Mucosa of descending colon (tissue), 3 donors: ENCODE measurements at regions not wholly inside any gene's neighbourhood (a gene's known extent, or its start where the extent isn't known, plus 50 kb on each side); places are given as distances from the start of the nearest gene placed in this dataset.

Source experiments
- ATAC-seq: fragments of 200-7000 bp; cut with Tn5 transposase; one replicate; pipeline ENCODE4 v1.9.1; 2020; ENCODE audit warnings: mild to moderate bottlenecking, moderate library complexity
- DNase-seq, 3 donors: peaks; one replicate each; pipeline ENCODE4 v3.0.0-alpha.2; 2020
- H3K36me3 ChIP-seq: fragments of 200-600 bp; one replicate; pipeline ENCODE4 v1.8.0; 2021; ENCODE audit warnings: low read depth, mild to moderate bottlenecking
- H3K4me1 ChIP-seq: fragments of 200-600 bp; one replicate; pipeline ENCODE4 v1.8.0; 2021; ENCODE audit warnings: low read depth, mild to moderate bottlenecking
- H3K4me3 ChIP-seq: fragments of 200-600 bp; one replicate; pipeline ENCODE4 v1.8.0; 2021; ENCODE audit warnings: mild to moderate bottlenecking
- H3K9me3 ChIP-seq: fragments of 200-600 bp; one replicate; pipeline ENCODE4 v1.8.0; 2021; ENCODE audit warnings: mild to moderate bottlenecking
- CTCF ChIP-seq: fragments of 200-600 bp; IDR thresholded peaks from one replicate; pipeline ENCODE4 v1.8.0; 2022; ENCODE audit warnings: antibody characterized with exemption, mild to moderate bottlenecking
- intact Hi-C, 2 donors: fragments of 100-400 bp; cut with DNase I in 1 of 2; cut with micrococcal nuclease in 1 of 2; formaldehyde crosslinking; loops; one replicate each; pipeline versions ENCODE4 v1.11.0 to v1.11.1; 2022; cut with DNase I, micrococcal nuclease
- donor health status: DM: no; HTN: no; CAD: no; lungs with moderate emphysema.
- donor health status: DM: no; HTN: no; CAD: no.
- donor health status: DM: no; HTN: yes; CAD: no.

GRCh38 chr22:26097411-26097810 is 71.9 kb upstream of the SEZ6L start:
- Histone ChIP-seq H3K4me1 (no peaks in the 10 kb centered on the region), H3K36me3 (no peaks in the 10 kb centered on the region), H3K9me3 (no peaks in the 10 kb centered on the region), H3K4me3 (no peak overlapping the region)
- no peak for DNase-seq
- intact Hi-C loops = no loop called here
- no peak for TF ChIP-seq CTCF
- no peak for ATAC-seq

GRCh38 chr22:26097840-26098239 is 71.4 kb upstream of the SEZ6L start:
- ATAC-seq (no peak), DNase-seq (no peak)
- Histone ChIP-seq H3K4me3 (no peak overlapping the region), H3K4me1 (no peaks in the 10 kb centered on the region), H3K9me3 (no peaks in the 10 kb centered on the region), H3K36me3 (no peaks in the 10 kb centered on the region)
- TF ChIP-seq CTCF = no peak
- intact Hi-C loops = no loop called here

DNA sequence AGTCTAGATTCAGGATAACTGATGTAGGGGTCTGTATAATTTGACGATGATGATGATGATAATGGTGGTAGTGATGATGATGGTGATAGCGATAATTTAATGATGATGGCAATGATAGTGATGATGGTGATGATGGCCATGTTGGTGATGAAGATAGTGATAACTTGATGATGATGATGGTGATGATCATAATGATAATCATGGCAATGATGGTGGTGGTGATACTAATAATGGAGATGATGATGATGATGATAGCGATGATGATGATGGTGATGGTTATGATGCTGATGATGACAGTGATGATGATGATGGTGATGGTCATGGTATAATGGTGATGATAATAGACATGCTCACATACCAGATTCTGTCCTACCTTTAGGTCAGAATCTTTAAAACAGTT is 66.2 kb upstream of the SEZ6L start:
- intact Hi-C loops = no loop called here
- no peak overlapping the region for H3K4me3 ChIP-seq
- ATAC-seq (no peak), DNase-seq (no peak)
- H3K9me3 ChIP-seq = no peaks in the 10 kb centered on the region
- H3K36me3 ChIP-seq = no peaks in the 10 kb centered on the region
- TF ChIP-seq CTCF = no peak
- H3K4me1 ChIP-seq = no peaks in the 10 kb centered on the region

DNA sequence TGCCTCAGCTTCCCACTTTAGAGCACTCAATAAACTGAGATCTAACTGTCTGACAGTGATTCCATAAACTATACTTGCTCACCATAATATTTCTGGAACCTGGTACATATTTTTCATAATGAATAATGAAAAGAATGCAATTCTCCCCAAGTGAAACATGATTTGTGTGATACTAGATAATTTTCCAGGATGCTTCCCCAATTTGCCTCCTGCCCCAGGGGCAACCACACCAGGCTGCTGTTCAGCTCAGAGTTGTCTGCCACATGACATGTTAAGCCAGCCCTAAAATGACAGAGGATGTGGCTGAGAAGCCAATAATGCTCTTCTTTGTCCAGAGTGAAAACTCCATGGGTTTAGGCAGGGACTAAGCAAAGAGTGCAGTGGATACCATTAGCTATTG is 62.9 kb upstream of the SEZ6L start:
- no peaks in the 10 kb centered on the region for H3K4me1 ChIP-seq
- intact Hi-C loops = no loop called here
- DNase-seq (no peak), ATAC-seq (no peak)
- H3K4me3 ChIP-seq = no peak overlapping the region
- no peaks in the 10 kb centered on the region for H3K9me3 ChIP-seq
- H3K36me3 ChIP-seq = no peaks in the 10 kb centered on the region
- no peak for TF ChIP-seq CTCF

DNA sequence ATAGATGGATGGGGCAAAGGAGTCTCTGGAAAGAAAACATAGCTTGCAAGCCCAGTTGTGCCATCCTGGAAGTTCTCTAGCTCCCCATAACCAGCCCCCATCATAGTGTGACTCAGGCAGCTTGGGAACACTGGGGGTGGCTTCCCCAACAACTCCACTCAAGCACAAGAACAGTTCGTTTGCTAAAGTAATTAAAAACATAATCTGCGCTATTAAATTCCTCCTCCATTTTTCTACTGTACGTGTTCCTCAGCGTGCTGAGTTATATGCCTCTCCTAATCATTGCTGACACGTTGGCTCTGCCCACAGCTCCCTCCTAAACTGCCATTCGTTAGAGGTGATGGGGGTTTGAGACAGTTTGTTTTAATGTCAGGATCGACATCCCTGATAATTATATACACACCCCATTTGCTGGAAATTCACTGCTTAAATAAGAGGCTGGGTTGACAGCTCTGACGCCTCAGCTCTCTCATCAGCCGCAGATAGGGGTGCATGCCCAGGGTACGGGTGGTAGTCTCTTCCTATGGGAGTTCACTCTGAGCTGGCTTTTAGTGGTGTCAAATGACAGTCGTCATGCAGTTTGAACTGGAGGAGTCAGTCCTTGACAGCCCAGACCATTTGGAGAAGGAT is 59.5 kb upstream of the SEZ6L start:
- no peak for ATAC-seq
- H3K4me3 ChIP-seq = no peak overlapping the region
- TF ChIP-seq CTCF = no peak
- DNase-seq = no peak
- H3K9me3 ChIP-seq = no peaks in the 10 kb centered on the region
- intact Hi-C loops = no loop called here
- H3K36me3 ChIP-seq = no peaks in the 10 kb centered on the region
- no peaks in the 10 kb centered on the region for H3K4me1 ChIP-seq

DNA sequence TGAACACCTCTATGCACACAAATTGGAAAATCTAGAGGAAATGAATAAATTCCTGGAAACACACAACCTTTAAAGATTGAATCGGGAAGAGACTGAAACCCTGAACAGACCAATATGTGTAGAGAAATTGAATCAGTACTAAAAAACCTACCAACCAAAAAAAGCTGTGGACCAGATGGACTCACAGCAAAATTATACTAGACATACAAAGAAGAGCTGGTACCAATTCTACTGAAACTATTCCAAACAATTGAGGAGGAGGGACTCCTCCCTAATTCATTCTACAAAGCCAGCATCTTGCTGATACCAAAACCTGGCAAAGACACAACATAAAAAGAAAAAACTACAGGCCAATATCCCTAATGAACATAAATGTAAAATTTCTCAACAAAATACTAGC is 54.4 kb upstream of the SEZ6L start:
- TF ChIP-seq CTCF = no peak
- ATAC-seq (no peak), DNase-seq (no peak)
- no peaks in the 10 kb centered on the region for H3K9me3 ChIP-seq
- intact Hi-C loops = no loop called here
- H3K4me3 ChIP-seq = no peak overlapping the region
- no peaks in the 10 kb centered on the region for H3K36me3 ChIP-seq
- H3K4me1 ChIP-seq = no peaks in the 10 kb centered on the region
